ENCODE measurements at regions not wholly inside any gene's neighbourhood (a gene's known extent, or its start where the extent isn't known, plus 50 kb on each side); places are given as distances from the start of the nearest gene placed in this dataset.
"Not testable (repeated sequence)": the region's sequence is repeated elsewhere in the genome, so short reads cannot be mapped to it uniquely, and the experiment has no call there.

- in situ Hi-C loops (cut with HindIII; ENCODE audit: low sequenced_read_pairs): no loop called here
Observed at GRCh38 chr11:71383461-71383860, 64.7 kb downstream of the DHCR7 start.

- in situ Hi-C loops (cut with HindIII; ENCODE audit: low sequenced_read_pairs): no loop called here
Observed at GRCh38 chr11:71381781-71382505, 66.2 kb downstream of the DHCR7 start.

GRCh38 chr11:71379701-71380100 is 68.5 kb downstream of the DHCR7 start:
- in situ Hi-C loops (cut with HindIII; ENCODE audit: low sequenced_read_pairs): no loop called here

- in situ Hi-C loops (cut with HindIII; ENCODE audit: low sequenced_read_pairs): no loop called here
Observed at GRCh38 chr11:71373791-71374454, 74.3 kb downstream of the DHCR7 start.

GRCh38 chr11:71372693-71373657 is 75.2 kb downstream of the DHCR7 start:
- in situ Hi-C loops (cut with HindIII; ENCODE audit: low sequenced_read_pairs): no loop called here

- in situ Hi-C loops (cut with HindIII; ENCODE audit: low sequenced_read_pairs): no loop called here
Observed at GRCh38 chr11:71371674-71372069, 76.5 kb downstream of the DHCR7 start.

GRCh38 chr11:71370895-71371673 is 77.1 kb downstream of the DHCR7 start:
- in situ Hi-C loops (cut with HindIII; ENCODE audit: low sequenced_read_pairs): no loop called here

- in situ Hi-C loops (cut with HindIII; ENCODE audit: low sequenced_read_pairs): no loop called here
Observed at GRCh38 chr11:71370020-71370747, 78.0 kb downstream of the DHCR7 start.

GRCh38 chr11:71369411-71369810 is 78.8 kb downstream of the DHCR7 start:
- in situ Hi-C loops (cut with HindIII; ENCODE audit: low sequenced_read_pairs): no loop called here

GRCh38 chr11:71368966-71369365 is 79.2 kb downstream of the DHCR7 start:
- in situ Hi-C loops (cut with HindIII; ENCODE audit: low sequenced_read_pairs): no loop called here

GRCh38 chr11:71367756-71368155 is 80.4 kb downstream of the DHCR7 start:
- in situ Hi-C loops (cut with HindIII; ENCODE audit: low sequenced_read_pairs): no loop called here

- in situ Hi-C loops (cut with HindIII; ENCODE audit: low sequenced_read_pairs): not testable (repeated sequence)
Observed at GRCh38 chr11:71367276-71367675, 80.9 kb downstream of the DHCR7 start.

- in situ Hi-C loops (cut with HindIII; ENCODE audit: low sequenced_read_pairs): no loop called here
Observed at GRCh38 chr11:71366076-71366475, 82.1 kb downstream of the DHCR7 start.

GRCh38 chr11:71365626-71366025 is 82.6 kb downstream of the DHCR7 start:
- in situ Hi-C loops (cut with HindIII; ENCODE audit: low sequenced_read_pairs): no loop called here

- in situ Hi-C loops (cut with HindIII; ENCODE audit: low sequenced_read_pairs): no loop called here
Observed at GRCh38 chr11:71364806-71365205, 83.4 kb downstream of the DHCR7 start.

GRCh38 chr11:71364176-71364671 is 84.0 kb downstream of the DHCR7 start:
- in situ Hi-C loops (cut with HindIII; ENCODE audit: low sequenced_read_pairs): no loop called here

GRCh38 chr11:71363721-71364120 is 84.5 kb downstream of the DHCR7 start:
- in situ Hi-C loops (cut with HindIII; ENCODE audit: low sequenced_read_pairs): no loop called here

GRCh38 chr11:71358963-71359567 is 89.1 kb downstream of the DHCR7 start:
- in situ Hi-C loops (cut with HindIII; ENCODE audit: low sequenced_read_pairs): no loop called here

- in situ Hi-C loops (cut with HindIII; ENCODE audit: low sequenced_read_pairs): no loop called here
Observed at GRCh38 chr11:71358122-71358728, 90.0 kb downstream of the DHCR7 start.
